GM13976 (cell line): ENCODE measurements at regions not wholly inside any gene's neighbourhood (a gene's known extent, or its start where the extent isn't known, plus 50 kb on each side); places are given as distances from the start of the nearest gene placed in this dataset.

ENCODE experiments used
- DNase-seq: peaks from one replicate; pipeline ENCODE4 v3.0.0; 2012; ENCODE audit warnings: low spot score
- CTCF ChIP-seq: IDR thresholded peaks from 2 replicates; pipeline ENCODE4 v1.5.1; 2012; ENCODE audit warnings: borderline replicate concordance, mild to moderate bottlenecking; ENCODE audit not compliant: insufficient read depth; ENCODE audit errors: extremely low read depth, missing control alignments, control extremely low read depth
- in situ Hi-C: fragments of 300-500 bp; cut with MboI; formaldehyde crosslinking; loops from one replicate; pipeline ENCODE4 v1.12.0; 2022; ENCODE audit warnings: low sequenced_read_pairs, mixed read lengths, inconsistent platforms; ENCODE audit not compliant: unreplicated experiment

GRCh38 chr7:1380821-1381580, 78.3 kb downstream of the MICALL2 start:
- in situ Hi-C loops = no loop called here
- no peak for DNase-seq
- TF ChIP-seq CTCF = no peak

- in situ Hi-C loops = no loop called here
- DNase-seq = no peak
- TF ChIP-seq CTCF = no peak
These were observed 76.5 kb downstream of the MICALL2 start for GRCh38 chr7:1382553-1383397.

GRCh38 chr7:1383398-1384112, 75.7 kb downstream of the MICALL2 start:
- no peak for TF ChIP-seq CTCF
- no peak for DNase-seq
- in situ Hi-C loops = no loop called here

GRCh38 chr7:1384113-1384415, 75.2 kb downstream of the MICALL2 start:
- TF ChIP-seq CTCF = no peak
- in situ Hi-C loops = no loop called here
- DNase-seq = no peak
